Mesendoderm (in vitro differentiated cells): ENCODE measurements at regions not wholly inside any gene's neighbourhood (a gene's known extent, or its start where the extent isn't known, plus 50 kb on each side); places are given as distances from the start of the nearest gene placed in this dataset.

Experiments
- DNase-seq: peaks from one replicate; pipeline ENCODE4 v3.0.0; 2013
- H2AK5ac ChIP-seq: 2 replicates; pipeline ENCODE4 v1.6.1; 2013; ENCODE audit warnings: low read length, inconsistent platforms
- H2BK120ac ChIP-seq: 2 replicates; pipeline ENCODE4 v1.6.1; 2013; ENCODE audit warnings: low read depth, mild to moderate bottlenecking, low read length, moderate library complexity, mixed read lengths
- H2BK15ac ChIP-seq: replicated peaks from 2 replicates; pipeline ENCODE4 v1.6.1; 2013; ENCODE audit warnings: low read depth, mild to moderate bottlenecking, moderate library complexity
- H2BK5ac ChIP-seq: 2 replicates; pipeline ENCODE4 v1.6.1; 2013; ENCODE audit warnings: low read length, inconsistent platforms
- H3K18ac ChIP-seq: 2 replicates; pipeline ENCODE4 v1.6.1; 2013; ENCODE audit warnings: mild to moderate bottlenecking, low read length, mixed read lengths
- H3K23ac ChIP-seq: one replicate; pipeline ENCODE4 v1.6.1; 2013; ENCODE audit warnings: low read length
- H3K27ac ChIP-seq: 2 replicates; pipeline ENCODE4 v1.5.1; 2013; ENCODE audit warnings: low read depth, mild to moderate bottlenecking, inconsistent platforms, low read length, moderate library complexity
- H3K27me3 ChIP-seq: 2 replicates; pipeline ENCODE4 v1.6.1; 2013; ENCODE audit warnings: low read length, control low read depth, mild to moderate bottlenecking, inconsistent platforms; ENCODE audit not compliant: insufficient read depth, poor library complexity
- H3K36me3 ChIP-seq: 2 replicates; pipeline ENCODE4 v1.6.1; 2013; ENCODE audit warnings: low read length, inconsistent platforms; ENCODE audit not compliant: control insufficient read depth, insufficient read depth
- H3K4ac ChIP-seq: one replicate; pipeline ENCODE4 v1.6.1; 2013; ENCODE audit warnings: low read depth, mild to moderate bottlenecking, low read length, moderate library complexity
- H3K4me1 ChIP-seq: 2 replicates; pipeline ENCODE4 v1.6.1; 2013; ENCODE audit warnings: low read depth, low read length, inconsistent platforms; ENCODE audit not compliant: control insufficient read depth
- H3K4me2 ChIP-seq: 2 replicates; pipeline ENCODE4 v1.6.1; 2013; ENCODE audit warnings: low read length
- H3K4me3 ChIP-seq: 2 replicates; pipeline ENCODE4 v1.5.1; 2013; ENCODE audit warnings: mild to moderate bottlenecking, low read length
- H3K56ac ChIP-seq: one replicate; pipeline ENCODE4 v1.6.1; 2013; ENCODE audit warnings: low read length
- H3K79me1 ChIP-seq: 2 replicates; pipeline ENCODE4 v1.6.1; 2013; ENCODE audit warnings: low read length, inconsistent platforms
- H3K79me2 ChIP-seq: 2 replicates; pipeline ENCODE4 v1.6.1; 2013; ENCODE audit warnings: mild to moderate bottlenecking, low read length; ENCODE audit not compliant: control insufficient read depth, insufficient read depth
- H3K9ac ChIP-seq: 2 replicates; pipeline ENCODE4 v1.6.1; 2013; ENCODE audit warnings: low read length, inconsistent platforms
- H4K5ac ChIP-seq: one replicate; pipeline ENCODE4 v1.6.1; 2013; ENCODE audit warnings: low read length
- H4K8ac ChIP-seq: one replicate; pipeline ENCODE4 v1.6.1; 2013; ENCODE audit warnings: low read depth, mild to moderate bottlenecking, control low read depth, low read length, moderate library complexity
- WGBS: extraction: QIAGEN DNeasy Blood & Tissue Kit; methylation state at CpG from one replicate; pipeline ENCODE4 v1.1.7; 2013; ENCODE audit warnings: low lambda C conversion rate, missing lambda C conversion rate; ENCODE audit not compliant: insufficient coverage; ENCODE audit errors: extremely low coverage; 5-methylcytosine and 5-hydroxymethylcytosine counted together

DNA sequence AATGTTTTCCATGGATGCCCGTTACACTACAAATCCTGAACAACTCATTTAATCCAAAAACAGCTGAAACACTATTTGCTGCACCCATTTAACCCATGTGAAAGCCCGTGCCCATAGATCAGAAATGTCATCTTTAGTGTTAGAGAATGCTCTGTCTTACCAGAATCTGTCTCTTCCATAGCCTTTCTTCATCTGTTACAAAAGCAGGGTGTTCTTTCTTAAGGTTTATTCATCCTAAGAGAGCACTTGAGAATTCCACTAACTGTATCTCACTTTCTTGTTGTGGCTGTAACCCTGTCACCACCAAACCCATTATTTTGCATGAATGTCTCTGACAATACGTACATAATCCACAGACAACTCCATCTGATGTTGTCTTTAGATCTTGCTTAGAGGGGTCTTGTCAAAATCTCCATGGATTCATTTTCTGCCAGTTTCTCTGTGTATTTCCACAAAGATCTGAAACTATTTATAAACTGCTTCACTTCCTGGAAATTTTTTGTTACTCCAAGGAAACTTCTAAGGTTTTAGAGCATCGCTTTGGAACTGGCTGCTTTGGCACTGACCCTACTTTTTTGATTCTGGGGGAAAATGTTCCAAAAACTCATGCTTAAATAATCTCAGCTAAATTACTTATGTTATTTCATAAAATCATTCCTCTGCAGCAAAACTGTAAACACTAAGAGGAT lies 167.8 kb upstream of the CCDC54 start:
- Histone ChIP-seq H2AK5ac (no peak overlapping the region), H2BK5ac (no peak overlapping the region), H3K9ac (no peak overlapping the region), H4K5ac (no peak overlapping the region), H3K4ac (no peak overlapping the region), H3K18ac (no peak overlapping the region), H3K27me3 (peaks cover 2% of the 10 kb centered on the region), H3K4me3 (no peak overlapping the region), H3K79me2 (no peaks in the 10 kb centered on the region), H3K79me1 (no peaks in the 10 kb centered on the region), H4K8ac (no peak overlapping the region), H2BK120ac (no peak overlapping the region), H3K23ac (no peak overlapping the region), H3K56ac (no peak overlapping the region), H3K4me1 (peaks cover 4% of the 10 kb centered on the region), H3K27ac (no peak overlapping the region), H3K4me2 (no peak overlapping the region), H3K36me3 (no peaks in the 10 kb centered on the region), H2BK15ac (no peak overlapping the region)
- no peak for DNase-seq
- WGBS: no CpG with 5 or more reads among the region's 4 CpGs

DNA sequence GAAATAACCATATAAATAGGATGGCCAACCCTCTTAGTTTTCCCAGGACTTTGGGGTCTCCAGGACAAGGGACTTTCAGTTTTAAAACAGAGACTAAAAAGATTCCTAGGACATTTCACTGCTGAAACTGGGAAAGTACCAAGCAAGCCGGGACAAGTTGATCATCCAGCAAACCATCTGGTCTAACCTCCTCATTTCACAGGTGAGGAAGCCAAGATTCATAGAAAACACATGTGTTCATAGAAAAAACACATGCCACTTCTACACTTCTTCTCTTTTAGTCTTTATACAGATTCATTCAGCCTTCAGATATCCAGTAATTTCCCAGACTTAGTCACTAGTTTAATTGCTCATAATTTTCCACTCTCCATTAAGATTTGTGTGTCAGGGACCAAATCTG lies 165.6 kb upstream of the CCDC54 start:
- no CpG with 5 or more reads among the region's 1 CpG for WGBS
- Histone ChIP-seq H4K5ac (no peak overlapping the region), H3K4ac (no peak overlapping the region), H3K4me3 (no peak overlapping the region), H3K9ac (no peak overlapping the region), H3K4me2 (no peak overlapping the region), H3K79me2 (no peaks in the 10 kb centered on the region), H3K36me3 (no peaks in the 10 kb centered on the region), H4K8ac (no peak overlapping the region), H3K79me1 (no peaks in the 10 kb centered on the region), H3K18ac (no peak overlapping the region), H3K56ac (no peak overlapping the region), H3K27me3 (peaks cover 2% of the 10 kb centered on the region), H3K23ac (no peak overlapping the region), H2BK5ac (no peak overlapping the region), H2BK120ac (no peak overlapping the region), H2BK15ac (no peak overlapping the region), H3K4me1 (peaks cover 4% of the 10 kb centered on the region), H2AK5ac (no peak overlapping the region), H3K27ac (no peak overlapping the region)
- DNase-seq: no peak

GRCh38 chr3:107212618-107213017 lies 164.6 kb upstream of the CCDC54 start:
- H3K4me1 ChIP-seq: peaks cover 4% of the 10 kb centered on the region
- no peak overlapping the region for H3K4me3 ChIP-seq
- no peak overlapping the region for H3K4me2 ChIP-seq
- DNase-seq: no peak
- H2BK120ac ChIP-seq: no peak overlapping the region
- peaks cover 2% of the 10 kb centered on the region for H3K27me3 ChIP-seq
- H3K79me2 ChIP-seq: no peaks in the 10 kb centered on the region
- no peak overlapping the region for H3K18ac ChIP-seq
- no peak overlapping the region for H4K8ac ChIP-seq
- no peaks in the 10 kb centered on the region for H3K79me1 ChIP-seq
- H3K9ac ChIP-seq: no peak overlapping the region
- no peak overlapping the region for H3K27ac ChIP-seq
- no peak overlapping the region for H3K4ac ChIP-seq
- no peak overlapping the region for H2BK5ac ChIP-seq
- no CpG with 5 or more reads among the region's 3 CpGs for WGBS
- no peak overlapping the region for H3K23ac ChIP-seq
- no peak overlapping the region for H4K5ac ChIP-seq
- no peak overlapping the region for H2BK15ac ChIP-seq
- H3K36me3 ChIP-seq: no peaks in the 10 kb centered on the region
- H2AK5ac ChIP-seq: no peak overlapping the region
- no peak overlapping the region for H3K56ac ChIP-seq

GRCh38 chr3:107213044-107213669 lies 164.1 kb upstream of the CCDC54 start:
- no CpG with 5 or more reads among the region's 6 CpGs for WGBS
- H3K4me2 ChIP-seq: no peak overlapping the region

GRCh38 chr3:107216229-107216628 lies 161.0 kb upstream of the CCDC54 start:
- Histone ChIP-seq H3K79me1 (no peaks in the 10 kb centered on the region), H2BK15ac (no peak overlapping the region), H3K36me3 (no peaks in the 10 kb centered on the region), H2BK5ac (no peak overlapping the region), H3K56ac (no peak overlapping the region), H3K27me3 (no peaks in the 10 kb centered on the region), H2BK120ac (no peak overlapping the region), H3K4me3 (no peak overlapping the region), H3K79me2 (no peaks in the 10 kb centered on the region), H3K4me2 (no peak overlapping the region), H3K4me1 (no peaks in the 10 kb centered on the region), H3K27ac (no peak overlapping the region), H3K18ac (no peak overlapping the region), H2AK5ac (no peak overlapping the region), H4K8ac (no peak overlapping the region), H3K23ac (no peak overlapping the region), H3K4ac (no peak overlapping the region), H3K9ac (no peak overlapping the region), H4K5ac (no peak overlapping the region)
- WGBS: no CpG with 5 or more reads among the region's 5 CpGs
- DNase-seq: no peak

More at GRCh38 chr3:107213044-107213669, 164.1 kb upstream of the CCDC54 start:
- Histone ChIP-seq H3K4me1 (peaks cover under 1% of the 10 kb centered on the region), H3K9ac (no peak overlapping the region), H2BK120ac (no peak overlapping the region), H3K4ac (no peak overlapping the region), H3K27me3 (peaks cover 2% of the 10 kb centered on the region), H4K5ac (no peak overlapping the region), H3K36me3 (no peaks in the 10 kb centered on the region), H2BK5ac (no peak overlapping the region), H2BK15ac (no peak overlapping the region), H3K23ac (no peak overlapping the region), H4K8ac (no peak overlapping the region), H3K4me3 (no peak overlapping the region), H2AK5ac (no peak overlapping the region), H3K56ac (no peak overlapping the region), H3K27ac (no peak overlapping the region), H3K79me1 (no peaks in the 10 kb centered on the region), H3K18ac (no peak overlapping the region), H3K79me2 (no peaks in the 10 kb centered on the region)
- DNase-seq: no peak
